ENCODE measurements at regions not wholly inside any gene's neighbourhood (a gene's known extent, or its start where the extent isn't known, plus 50 kb on each side); places are given as distances from the start of the nearest gene placed in this dataset.

- no peak for DNase-seq
- Mint-ChIP-seq H3K27ac (no peak overlapping the region), H3K4me3 (no peak overlapping the region), H3K36me3 (no peaks in the 10 kb centered on the region), H3K4me1 (no peaks in the 10 kb centered on the region), H3K27me3 (peaks cover 3% of the 10 kb centered on the region), H3K9me3 (no peaks in the 10 kb centered on the region)
Measured at GRCh38 chr20:6863798-6864201, 96.3 kb downstream of the BMP2 start.

GRCh38 chr20:6864740-6865139, 97.3 kb downstream of the BMP2 start:
- H3K27ac Mint-ChIP-seq, result no peak overlapping the region
- H3K4me1 Mint-ChIP-seq, result no peaks in the 10 kb centered on the region
- H3K36me3 Mint-ChIP-seq, result no peaks in the 10 kb centered on the region
- H3K27me3 Mint-ChIP-seq, result peaks cover 3% of the 10 kb centered on the region
- no peaks in the 10 kb centered on the region for H3K9me3 Mint-ChIP-seq
- no peak overlapping the region for H3K4me3 Mint-ChIP-seq
- DNase-seq, result no peak

GRCh38 chr20:6866741-6867140, 99.3 kb downstream of the BMP2 start:
- Mint-ChIP-seq H3K9me3 (no peaks in the 10 kb centered on the region), H3K4me1 (no peaks in the 10 kb centered on the region), H3K27me3 (peaks cover 3% of the 10 kb centered on the region), H3K27ac (no peak overlapping the region), H3K36me3 (no peaks in the 10 kb centered on the region), H3K4me3 (no peak overlapping the region)
- DNase-seq, result no peak

GRCh38 chr20:6868861-6869260, 101.4 kb downstream of the BMP2 start:
- Mint-ChIP-seq H3K4me3 (no peak overlapping the region), H3K36me3 (no peaks in the 10 kb centered on the region), H3K27me3 (peaks cover 3% of the 10 kb centered on the region), H3K27ac (no peak overlapping the region), H3K9me3 (no peaks in the 10 kb centered on the region), H3K4me1 (no peaks in the 10 kb centered on the region)
- DNase-seq, result no peak

- no peaks in the 10 kb centered on the region for H3K4me1 Mint-ChIP-seq
- H3K9me3 Mint-ChIP-seq, result no peaks in the 10 kb centered on the region
- no peak for DNase-seq
- H3K36me3 Mint-ChIP-seq, result no peaks in the 10 kb centered on the region
- H3K4me3 Mint-ChIP-seq, result no peak overlapping the region
- H3K27me3 Mint-ChIP-seq, result peaks cover 3% of the 10 kb centered on the region
- H3K27ac Mint-ChIP-seq, result no peak overlapping the region
Measured at GRCh38 chr20:6870559-6870958, 103.1 kb downstream of the BMP2 start.

GRCh38 chr20:6877633-6878032, 110.1 kb downstream of the BMP2 start:
- DNase-seq, result no peak
- H3K27me3 Mint-ChIP-seq, result no peaks in the 10 kb centered on the region
- no peaks in the 10 kb centered on the region for H3K9me3 Mint-ChIP-seq
- H3K4me3 Mint-ChIP-seq, result no peak overlapping the region
- H3K27ac Mint-ChIP-seq, result no peak overlapping the region
- H3K4me1 Mint-ChIP-seq, result no peaks in the 10 kb centered on the region
- no peaks in the 10 kb centered on the region for H3K36me3 Mint-ChIP-seq

- Mint-ChIP-seq H3K4me3 (no peak overlapping the region), H3K4me1 (no peaks in the 10 kb centered on the region), H3K36me3 (no peaks in the 10 kb centered on the region), H3K27me3 (no peaks in the 10 kb centered on the region), H3K9me3 (no peaks in the 10 kb centered on the region), H3K27ac (no peak overlapping the region)
- no peak for DNase-seq
Measured at GRCh38 chr20:6882561-6883291, 115.2 kb downstream of the BMP2 start.

GRCh38 chr20:6884114-6884513, 116.6 kb downstream of the BMP2 start:
- Mint-ChIP-seq H3K27ac (no peak overlapping the region), H3K36me3 (no peaks in the 10 kb centered on the region), H3K4me3 (no peak overlapping the region), H3K27me3 (no peaks in the 10 kb centered on the region), H3K4me1 (no peaks in the 10 kb centered on the region), H3K9me3 (no peaks in the 10 kb centered on the region)
- DNase-seq, result no peak

- Mint-ChIP-seq H3K4me3 (no peak overlapping the region), H3K9me3 (no peaks in the 10 kb centered on the region), H3K27me3 (no peaks in the 10 kb centered on the region), H3K4me1 (no peaks in the 10 kb centered on the region), H3K27ac (no peak overlapping the region), H3K36me3 (no peaks in the 10 kb centered on the region)
- DNase-seq, result no peak
Measured at GRCh38 chr20:6886065-6886729, 118.7 kb downstream of the BMP2 start.

GRCh38 chr20:6887966-6888365, 120.5 kb downstream of the BMP2 start:
- Mint-ChIP-seq H3K27me3 (no peaks in the 10 kb centered on the region), H3K4me1 (no peaks in the 10 kb centered on the region), H3K27ac (no peak overlapping the region), H3K9me3 (no peaks in the 10 kb centered on the region), H3K36me3 (no peaks in the 10 kb centered on the region), H3K4me3 (no peak overlapping the region)
- DNase-seq, result no peak

- Mint-ChIP-seq H3K36me3 (no peaks in the 10 kb centered on the region), H3K27me3 (no peaks in the 10 kb centered on the region), H3K27ac (no peak overlapping the region), H3K9me3 (no peaks in the 10 kb centered on the region), H3K4me3 (no peak overlapping the region), H3K4me1 (no peaks in the 10 kb centered on the region)
- DNase-seq, result no peak
Measured at GRCh38 chr20:6888736-6889395, 121.4 kb downstream of the BMP2 start.

GRCh38 chr20:6892724-6893123, 125.2 kb downstream of the BMP2 start:
- H3K4me1 Mint-ChIP-seq, result no peaks in the 10 kb centered on the region
- H3K9me3 Mint-ChIP-seq, result no peaks in the 10 kb centered on the region
- H3K4me3 Mint-ChIP-seq, result no peak overlapping the region
- H3K27ac Mint-ChIP-seq, result no peak overlapping the region
- no peaks in the 10 kb centered on the region for H3K27me3 Mint-ChIP-seq
- no peak for DNase-seq
- H3K36me3 Mint-ChIP-seq, result no peaks in the 10 kb centered on the region

GRCh38 chr20:6898928-6899327, 131.4 kb downstream of the BMP2 start:
- Mint-ChIP-seq H3K4me3 (no peak overlapping the region), H3K36me3 (no peaks in the 10 kb centered on the region), H3K4me1 (no peaks in the 10 kb centered on the region), H3K27ac (no peak overlapping the region), H3K27me3 (no peaks in the 10 kb centered on the region), H3K9me3 (no peaks in the 10 kb centered on the region)
- DNase-seq, result no peak

GRCh38 chr20:6906871-6907270, 139.4 kb downstream of the BMP2 start:
- H3K27ac Mint-ChIP-seq, result no peak overlapping the region
- no peak for DNase-seq
- no peak overlapping the region for H3K4me3 Mint-ChIP-seq
- no peaks in the 10 kb centered on the region for H3K27me3 Mint-ChIP-seq
- H3K4me1 Mint-ChIP-seq, result no peaks in the 10 kb centered on the region
- no peaks in the 10 kb centered on the region for H3K9me3 Mint-ChIP-seq
- no peaks in the 10 kb centered on the region for H3K36me3 Mint-ChIP-seq

GRCh38 chr20:6908673-6909072, 141.2 kb downstream of the BMP2 start:
- H3K27me3 Mint-ChIP-seq, result no peaks in the 10 kb centered on the region
- no peaks in the 10 kb centered on the region for H3K36me3 Mint-ChIP-seq
- H3K27ac Mint-ChIP-seq, result no peak overlapping the region
- H3K4me3 Mint-ChIP-seq, result no peak overlapping the region
- no peaks in the 10 kb centered on the region for H3K9me3 Mint-ChIP-seq
- DNase-seq, result no peak
- no peaks in the 10 kb centered on the region for H3K4me1 Mint-ChIP-seq

- Mint-ChIP-seq H3K27ac (no peak overlapping the region), H3K36me3 (no peaks in the 10 kb centered on the region), H3K4me1 (no peaks in the 10 kb centered on the region), H3K4me3 (no peak overlapping the region), H3K27me3 (no peaks in the 10 kb centered on the region), H3K9me3 (no peaks in the 10 kb centered on the region)
- no peak for DNase-seq
Measured at GRCh38 chr20:6909608-6910007, 142.1 kb downstream of the BMP2 start.
